NCI-H510A (cell line): ENCODE measurements at regions not wholly inside any gene's neighbourhood (a gene's known extent, or its start where the extent isn't known, plus 50 kb on each side); places are given as distances from the start of the nearest gene placed in this dataset.
"Not testable (repeated sequence)": the region's sequence is repeated elsewhere in the genome, so short reads cannot be mapped to it uniquely, and the experiment has no call there.

Source experiments
- DNase-seq: peaks from one replicate; lab custom pipeline; 2025; lab: John Stamatoyannopoulos, UW

DNA sequence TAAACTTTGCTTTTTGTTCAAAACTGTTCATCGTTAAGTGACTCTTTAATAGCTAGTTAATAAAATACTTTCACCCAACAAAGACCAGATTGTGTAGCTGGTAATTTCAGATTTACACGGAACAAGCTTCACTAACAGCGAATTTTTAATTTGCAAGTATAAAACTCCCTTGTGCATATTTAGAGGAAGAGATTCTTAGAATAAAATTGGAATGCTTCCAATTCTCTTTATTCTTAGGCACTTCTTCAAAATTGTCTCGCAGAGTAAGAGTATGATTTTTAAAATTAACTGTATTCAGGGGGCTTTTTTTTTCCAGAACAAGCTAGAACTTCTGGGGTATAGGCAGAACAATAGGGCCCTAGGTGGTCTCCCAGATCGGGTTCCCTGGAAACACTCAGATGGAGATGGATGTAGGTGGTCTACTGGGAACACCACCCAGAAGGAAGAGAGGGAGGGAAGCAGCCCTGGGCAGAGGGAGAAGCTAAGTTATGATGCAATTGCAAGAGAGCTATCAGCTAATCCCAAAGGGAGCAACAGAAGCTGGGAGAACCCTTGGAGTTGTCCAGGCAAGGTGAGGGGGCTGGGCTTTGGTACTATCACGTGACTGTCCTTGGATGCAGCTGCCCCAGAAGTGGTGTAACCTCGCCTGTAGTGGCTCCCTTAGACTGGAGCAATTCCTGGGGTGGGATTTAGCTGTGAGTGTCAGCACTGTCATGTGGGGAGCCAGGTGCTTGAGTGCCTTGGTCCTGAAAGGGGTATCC lies 151.7 kb upstream of the ASB18 start:
- DNase-seq: no peak

DNA sequence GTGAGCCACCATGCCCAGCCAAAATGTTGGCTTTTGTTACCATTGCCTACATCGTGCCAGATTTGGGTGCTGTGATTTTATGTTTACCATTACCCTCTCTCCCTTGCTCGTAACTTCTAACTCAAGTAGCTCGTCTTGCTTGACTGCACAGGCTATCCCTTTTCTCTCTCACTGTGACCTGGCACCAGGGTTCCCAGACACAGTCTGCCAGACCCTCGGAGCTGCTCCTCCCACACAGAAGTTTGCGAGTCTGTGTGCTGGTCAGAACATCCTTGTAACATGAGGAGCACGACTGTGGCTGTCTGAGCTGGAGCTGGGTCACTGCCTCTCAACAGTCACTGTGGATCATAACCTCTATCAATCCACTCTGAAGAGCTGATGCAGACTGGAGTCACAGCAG lies 152.5 kb upstream of the ACKR3 start:
- no peak for DNase-seq

DNA sequence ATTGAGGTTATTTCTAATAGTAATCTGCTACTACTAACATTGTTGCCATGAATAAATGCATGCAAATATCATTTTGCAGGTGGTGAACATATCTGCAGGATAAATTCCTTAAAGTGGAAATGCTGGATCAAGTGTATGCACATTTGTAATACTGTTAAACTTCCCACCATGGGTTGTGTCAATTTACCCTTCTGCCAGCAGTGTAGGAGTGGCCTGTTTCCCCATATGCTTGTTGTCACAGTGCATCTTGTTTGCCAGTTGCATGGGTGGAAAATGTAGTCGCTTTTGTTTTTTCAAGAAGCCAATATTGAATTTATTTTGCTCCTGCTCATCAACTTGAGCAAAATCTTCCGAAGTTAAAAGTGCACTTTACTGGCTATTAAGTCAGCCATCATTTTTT lies 139.0 kb upstream of the ACKR3 start:
- no peak for DNase-seq

DNA sequence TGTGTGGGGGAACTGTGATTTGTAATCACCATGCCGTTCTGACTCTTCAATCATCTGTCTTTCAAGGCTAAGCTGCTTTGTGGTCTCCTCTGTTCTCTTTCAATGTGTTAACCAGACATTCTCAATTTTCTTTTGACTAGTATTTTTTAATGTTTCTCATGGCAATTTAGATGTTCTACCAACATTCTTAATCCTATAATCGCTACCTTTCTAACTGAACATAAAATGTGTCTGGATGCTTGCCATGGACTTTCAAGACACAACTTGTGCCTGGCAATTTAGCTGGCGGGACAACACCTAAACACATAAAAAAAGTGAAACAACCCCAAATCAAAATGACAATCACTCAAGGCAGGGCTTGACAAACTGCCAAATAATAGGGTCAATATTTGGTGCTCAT lies 135.0 kb upstream of the ACKR3 start:
- DNase-seq: no peak

DNA sequence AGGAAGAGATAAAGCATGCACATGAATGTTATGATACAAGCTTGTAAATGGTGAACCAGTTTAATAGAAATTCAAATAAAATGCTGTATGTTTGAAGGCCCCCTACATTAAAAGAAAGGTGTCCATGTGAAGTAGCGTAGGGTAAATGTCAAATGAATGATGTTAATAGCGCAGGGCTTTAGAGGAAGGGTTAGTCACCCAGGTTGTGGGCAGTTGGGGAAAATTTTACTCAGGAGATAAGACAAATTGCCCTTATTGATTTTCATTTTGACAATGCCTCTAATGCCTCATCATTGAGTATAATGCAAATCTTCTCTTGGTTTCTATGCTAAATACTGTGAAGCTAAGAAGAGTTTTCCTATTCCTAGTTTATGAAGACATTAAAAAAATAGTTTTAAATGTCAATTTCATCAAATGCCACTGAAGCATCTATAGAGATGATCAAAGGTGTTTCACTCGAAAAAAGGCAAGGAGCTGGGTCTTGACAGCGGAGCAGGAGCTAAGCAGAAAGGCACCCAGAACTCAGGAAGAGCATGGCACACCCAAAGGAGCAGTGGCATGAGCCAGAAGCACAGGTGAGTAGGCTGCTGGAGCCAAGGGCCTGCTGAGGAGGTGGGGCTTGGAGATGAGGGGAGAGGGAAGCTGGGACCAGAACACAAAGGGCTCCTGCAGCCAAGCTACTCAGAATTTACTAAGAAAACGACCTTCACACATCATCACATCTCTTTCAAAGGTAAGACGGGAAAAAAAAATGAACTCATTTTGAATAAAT lies 129.3 kb upstream of the ACKR3 start:
- no peak for DNase-seq

DNA sequence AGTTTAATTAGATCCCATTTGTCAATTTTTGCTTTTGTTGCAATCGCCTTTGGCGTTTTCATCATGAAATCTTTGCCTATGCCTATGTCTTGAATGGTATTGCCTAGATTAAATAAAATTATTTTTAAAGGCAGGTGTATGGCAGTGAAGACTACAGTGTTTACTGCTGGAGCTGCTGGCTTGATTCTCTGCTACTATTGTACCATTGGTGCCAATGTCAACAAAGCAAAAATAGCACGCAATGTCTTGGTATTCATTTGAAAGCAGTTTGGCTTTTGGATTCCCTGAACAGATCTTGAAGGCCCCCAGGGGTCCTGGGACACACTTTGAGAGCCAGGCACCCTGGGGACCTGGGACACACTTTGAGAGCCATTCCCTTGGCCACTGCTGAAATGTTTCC lies 125.4 kb upstream of the ACKR3 start:
- DNase-seq: no peak

DNA sequence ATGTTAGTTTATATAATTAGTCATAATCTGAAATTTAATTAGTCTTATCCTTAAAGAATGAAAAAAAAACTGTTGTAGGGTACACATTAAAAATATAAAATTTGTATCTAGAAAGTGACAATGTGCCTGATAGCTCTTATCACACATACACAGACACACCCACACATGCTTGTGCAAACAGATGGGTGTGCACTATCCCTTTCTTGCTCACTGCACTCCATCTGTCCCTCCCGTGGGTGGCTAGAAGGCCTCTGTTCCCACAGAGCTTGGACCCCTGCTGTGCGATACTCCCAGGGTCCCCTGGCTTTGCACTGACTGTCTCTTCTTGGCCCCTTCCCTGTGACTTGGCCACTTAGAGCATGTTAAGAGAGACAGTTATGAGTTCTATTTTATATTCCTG lies 123.9 kb upstream of the ACKR3 start:
- no peak for DNase-seq

DNA sequence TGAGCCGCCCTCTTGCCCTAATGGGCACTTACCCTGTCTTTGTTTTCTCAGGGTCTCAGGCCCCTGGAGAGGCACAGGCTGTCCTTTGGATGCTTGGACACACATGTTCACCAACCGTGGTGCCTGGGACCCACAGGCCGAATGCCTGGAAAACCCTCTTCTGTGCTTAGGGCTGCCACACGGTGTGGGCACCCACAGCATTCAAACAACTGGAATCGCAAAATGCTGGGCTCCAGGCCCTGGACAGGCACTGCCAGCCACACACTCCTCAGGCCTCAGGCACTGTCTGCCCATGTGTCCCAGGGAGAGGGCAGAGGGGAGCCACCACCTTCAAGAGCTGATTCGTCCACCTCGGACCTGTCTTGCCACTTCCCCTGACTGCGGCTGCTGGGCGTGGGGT lies 123.1 kb upstream of the ACKR3 start:
- DNase-seq: no peak

DNA sequence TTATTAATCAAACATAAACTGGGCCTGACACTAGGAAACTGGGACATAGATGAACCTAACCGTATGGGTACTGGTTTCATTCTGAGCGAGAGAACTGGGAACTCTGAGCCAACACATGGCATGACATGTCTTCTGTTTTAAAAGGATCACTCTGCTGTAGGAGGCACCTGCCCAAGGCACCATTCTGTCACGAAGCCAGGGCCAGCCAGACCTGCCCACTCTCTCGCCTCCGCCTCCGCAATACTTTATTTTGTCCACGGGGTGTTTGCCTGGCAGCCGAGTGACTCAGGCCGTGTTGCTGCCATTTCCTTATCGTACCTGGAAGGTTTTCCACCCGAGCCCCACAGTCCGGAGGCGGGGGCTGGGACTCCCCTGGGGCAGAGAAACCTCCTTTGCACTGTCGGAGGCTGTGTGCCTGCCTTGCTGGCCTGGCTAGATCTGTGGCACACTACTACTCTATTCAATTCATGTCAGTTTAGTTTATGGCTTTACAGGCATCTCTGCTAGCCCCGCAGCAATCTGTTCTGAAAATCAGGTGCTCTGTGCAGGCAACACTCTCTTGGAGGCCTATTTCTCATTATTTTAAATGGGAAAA lies 120.4 kb upstream of the ACKR3 start:
- no peak for DNase-seq

DNA sequence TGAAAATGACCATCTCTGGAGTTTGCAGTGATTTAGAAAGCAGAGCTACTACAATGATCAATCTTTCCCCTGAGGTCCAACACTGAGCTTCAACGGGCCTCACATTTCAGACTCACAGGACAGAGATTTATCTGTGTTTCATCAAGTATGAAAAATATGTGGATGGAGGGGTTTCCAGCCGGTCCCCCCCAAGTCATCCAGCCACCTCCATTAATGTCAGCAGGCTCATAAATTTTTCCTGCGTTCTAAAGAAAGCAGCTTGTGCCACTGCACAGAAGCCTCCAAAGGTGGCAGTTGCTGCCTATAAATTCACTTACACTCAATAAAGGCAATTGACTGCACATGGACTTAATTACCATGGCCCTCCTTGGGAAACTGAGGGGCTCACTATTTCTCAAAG lies 117.4 kb upstream of the ACKR3 start:
- DNase-seq: no peak

DNA sequence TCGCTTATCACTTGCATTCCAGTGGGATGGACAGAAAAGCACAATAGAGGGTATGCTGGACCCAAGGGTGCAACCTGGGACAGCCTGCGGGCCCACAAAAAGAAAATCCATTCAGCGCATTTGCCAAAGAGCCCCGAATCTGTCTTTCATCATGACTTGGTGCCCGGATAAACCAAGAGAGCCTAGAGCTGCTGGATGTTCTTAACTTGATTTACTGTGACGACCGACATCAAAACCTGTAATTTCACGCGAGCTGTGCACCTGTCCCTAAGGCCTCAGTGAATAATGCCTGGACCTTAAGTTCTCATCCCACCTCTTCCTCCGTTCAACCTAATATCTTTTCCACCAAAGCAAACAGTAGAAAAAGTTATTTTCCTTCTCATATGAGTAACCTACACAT lies 115.5 kb upstream of the ACKR3 start:
- no peak for DNase-seq

DNA sequence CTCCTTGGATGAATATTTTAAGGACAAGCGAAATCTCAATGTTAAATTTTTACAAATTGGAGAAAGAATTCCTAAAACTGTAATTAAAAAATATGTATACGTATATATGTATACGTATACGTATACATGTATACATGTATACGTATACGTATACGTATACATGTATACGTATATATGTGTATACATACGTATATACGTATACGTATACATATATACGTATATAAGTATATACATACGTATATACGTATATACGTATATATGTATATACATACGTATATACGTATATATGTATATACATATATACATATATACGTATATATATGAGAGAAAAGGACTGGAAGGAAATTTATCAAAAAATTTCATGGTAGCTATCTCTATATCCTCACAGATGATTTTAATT lies 110.2 kb upstream of the ACKR3 start:
- DNase-seq: no peak

DNA sequence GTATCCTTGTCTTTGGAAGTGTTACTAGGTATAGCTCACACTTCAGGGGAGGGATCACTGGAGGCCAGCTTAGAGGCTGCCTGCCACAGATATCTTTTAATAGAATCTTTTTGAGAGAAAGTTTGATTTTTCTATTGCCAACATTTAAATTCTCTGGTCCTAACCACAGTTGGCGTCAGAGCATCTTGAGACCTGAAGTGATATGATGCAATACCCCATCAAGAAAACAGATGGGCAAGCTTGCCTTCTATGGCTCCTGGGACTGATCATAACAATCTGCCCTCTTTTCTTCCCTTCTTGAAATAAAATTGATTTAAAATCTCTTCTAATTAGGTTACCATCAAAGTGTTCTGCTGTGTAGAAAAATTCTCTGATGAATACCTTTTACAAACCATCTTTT lies 105.5 kb upstream of the ACKR3 start:
- no peak for DNase-seq

DNA sequence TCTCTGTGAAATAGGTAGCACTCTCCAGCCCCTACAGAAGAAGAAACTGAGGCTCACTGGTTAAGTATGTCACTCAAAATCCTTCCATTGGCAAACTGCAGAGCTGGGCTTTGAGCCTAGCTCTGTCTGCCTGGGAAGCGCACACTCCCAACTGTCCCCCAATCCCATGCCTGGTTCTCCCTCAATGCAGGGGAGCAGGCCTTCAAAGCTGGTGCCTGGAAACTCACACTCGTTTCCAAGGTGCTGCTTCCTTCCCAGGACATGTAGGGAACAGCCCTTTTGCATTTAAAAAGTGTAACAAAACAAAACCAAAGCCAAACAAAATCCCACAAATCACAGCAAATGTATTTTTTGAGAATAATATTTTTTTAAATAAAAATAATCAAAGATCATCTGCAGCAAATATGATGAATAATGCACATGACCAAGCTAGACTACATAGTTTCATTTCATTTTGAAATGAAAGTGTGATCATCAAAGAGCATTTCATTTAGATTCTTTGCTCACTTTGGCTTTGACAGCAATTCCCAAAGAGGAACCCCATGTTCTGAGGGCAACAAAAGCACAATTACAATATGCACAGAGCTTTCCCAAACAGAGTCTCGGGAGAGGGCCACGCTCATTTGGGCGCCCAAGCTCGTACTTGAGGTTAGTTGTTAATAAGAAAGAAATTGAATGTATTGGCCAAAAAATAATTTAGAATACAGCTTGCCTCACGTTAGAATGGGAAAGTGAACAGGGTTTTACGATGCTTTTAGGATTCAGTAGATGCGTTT lies 96.7 kb upstream of the ACKR3 start:
- DNase-seq: no peak

DNA sequence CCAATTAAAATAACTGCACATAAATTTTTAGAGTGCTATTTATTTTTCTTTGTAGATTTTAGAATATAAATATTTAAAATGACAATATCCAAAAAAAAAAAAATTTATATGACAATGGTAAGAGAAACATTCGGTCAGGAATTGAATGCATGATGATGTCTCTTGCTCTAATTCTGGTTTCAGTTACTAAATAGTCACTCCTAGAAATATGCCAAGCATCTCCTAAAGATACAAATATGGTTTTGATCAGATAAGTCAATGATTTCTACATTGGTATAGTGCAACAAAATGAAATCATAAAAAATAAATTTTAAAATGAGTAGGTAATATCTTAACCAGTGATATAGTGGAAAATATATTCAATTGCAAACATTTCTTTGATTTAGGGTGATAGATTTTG lies 95.9 kb upstream of the ACKR3 start:
- no peak for DNase-seq

DNA sequence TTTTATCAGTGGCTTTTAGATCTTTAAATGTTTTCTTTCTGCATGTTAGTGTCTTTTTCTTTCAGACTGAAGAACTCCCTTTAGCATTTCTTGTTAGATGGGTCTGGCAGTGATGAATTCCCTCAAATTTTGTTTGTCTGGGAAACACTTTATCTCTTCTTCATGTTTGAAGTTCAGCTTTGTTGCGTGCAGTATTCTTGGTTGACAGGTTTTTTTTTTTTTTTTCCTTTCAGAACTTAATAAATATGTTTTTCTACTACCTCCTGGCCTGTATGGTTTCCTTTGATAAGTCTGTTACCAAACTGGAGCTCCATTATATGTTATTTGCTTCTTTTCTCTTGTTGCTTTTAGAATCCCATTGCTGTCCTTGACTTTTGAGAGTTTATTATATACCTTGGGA lies 89.8 kb upstream of the ACKR3 start:
- DNase-seq: no peak

DNA sequence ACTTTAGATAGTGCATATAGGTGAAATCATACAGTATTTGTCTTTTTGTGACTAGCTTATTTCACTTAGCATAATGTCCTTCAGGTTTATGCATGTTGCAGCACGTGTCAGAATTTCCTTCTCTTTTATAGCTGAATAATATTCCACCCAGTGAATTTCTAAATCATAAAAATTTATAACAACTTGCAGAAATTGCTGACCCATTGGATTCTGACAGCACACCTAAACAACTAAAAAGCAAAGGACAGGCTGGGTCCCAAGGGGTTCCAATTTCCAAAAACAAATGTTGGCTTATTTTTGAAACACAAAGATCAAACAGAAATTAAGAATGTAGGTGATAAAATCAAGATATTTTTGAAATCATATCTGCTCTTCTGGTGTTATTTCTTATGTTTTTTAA lies 86.5 kb upstream of the ACKR3 start:
- DNase-seq: no peak

DNA sequence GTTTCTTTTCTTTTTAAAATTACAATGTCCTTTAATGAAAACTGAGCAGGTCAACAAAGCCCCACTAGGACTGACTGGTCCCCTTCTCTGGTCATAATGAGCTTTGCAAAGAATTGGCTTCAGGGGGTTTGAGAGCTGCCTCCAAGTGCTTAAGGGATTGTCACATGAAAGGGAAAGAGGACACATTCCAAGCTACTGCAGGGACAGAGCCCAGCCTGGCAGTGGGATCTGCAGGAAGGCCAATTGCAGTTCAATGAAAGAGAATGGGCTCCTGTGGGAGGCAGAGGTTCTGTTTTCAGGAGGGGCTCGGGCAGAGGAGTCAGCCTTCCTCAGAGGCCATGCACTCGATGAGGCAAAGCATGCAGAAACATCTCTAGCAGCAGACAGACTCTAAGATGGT lies 84.1 kb upstream of the ACKR3 start:
- DNase-seq: no peak

DNA sequence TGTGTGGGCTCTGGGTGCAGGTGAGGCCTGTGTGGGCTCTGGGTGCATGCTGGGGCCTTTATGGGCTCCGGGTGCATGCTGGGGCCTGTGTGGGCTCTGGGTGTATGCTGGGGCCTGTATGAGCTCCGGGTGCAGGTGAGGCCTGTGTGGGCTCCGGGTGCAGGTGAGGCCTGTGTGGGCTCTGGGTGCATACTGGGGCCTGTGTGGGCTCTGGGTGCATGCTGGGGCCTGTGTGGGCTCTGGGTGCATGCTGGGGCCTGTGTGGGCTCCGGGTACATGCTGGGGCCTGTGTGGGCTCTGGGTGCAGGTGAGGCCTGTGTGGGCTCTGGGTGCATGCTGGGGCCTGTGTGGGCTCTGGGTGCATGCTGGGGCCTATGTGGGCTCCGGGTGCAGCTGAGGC lies 80.5 kb upstream of the ACKR3 start:
- DNase-seq: not testable (repeated sequence)

DNA sequence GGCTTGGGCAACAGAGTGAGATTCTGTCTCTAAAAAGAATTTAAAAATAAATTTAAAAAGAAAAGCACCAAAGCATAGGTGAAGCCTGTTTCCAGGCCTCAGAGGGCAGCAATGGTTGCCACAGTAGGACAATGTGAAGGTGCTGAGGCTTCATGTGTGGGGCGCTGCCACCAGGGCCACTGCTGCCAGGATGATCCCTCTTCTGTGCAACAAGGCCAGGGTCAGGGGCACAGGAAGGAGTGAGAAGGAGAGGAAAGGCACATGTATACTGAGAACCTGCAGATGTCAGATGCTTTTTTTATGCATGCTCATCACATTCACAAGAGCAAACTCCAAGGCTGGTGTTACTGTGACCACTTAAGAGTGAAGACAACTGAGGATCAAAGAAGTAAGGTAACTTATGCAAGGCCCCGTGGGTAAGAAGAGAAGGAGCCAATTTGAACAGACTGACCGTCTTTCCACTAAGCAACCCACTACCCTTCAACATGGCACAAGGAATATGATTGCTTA lies 79.7 kb upstream of the ACKR3 start:
- no peak for DNase-seq

DNA sequence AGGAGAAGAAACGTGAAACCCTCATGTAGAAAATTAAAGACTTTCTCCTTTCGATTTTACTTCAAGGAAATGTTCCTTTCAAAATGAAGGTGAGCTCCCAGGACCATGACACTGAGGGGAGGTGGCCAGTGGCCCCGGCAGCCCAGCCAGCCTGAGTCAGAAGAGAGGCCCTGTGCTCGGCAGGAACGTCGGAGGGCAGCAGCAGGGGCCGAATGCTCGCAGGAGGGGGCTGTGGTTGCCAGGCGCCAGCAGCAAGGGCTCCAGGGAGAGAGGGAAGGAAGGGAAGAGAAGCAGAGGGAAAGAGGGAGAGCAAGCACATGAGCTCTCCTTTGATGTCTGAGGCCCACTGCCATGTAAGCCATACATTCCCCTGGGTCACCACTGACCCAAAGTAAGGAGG lies 73.3 kb upstream of the ACKR3 start:
- DNase-seq: no peak

DNA sequence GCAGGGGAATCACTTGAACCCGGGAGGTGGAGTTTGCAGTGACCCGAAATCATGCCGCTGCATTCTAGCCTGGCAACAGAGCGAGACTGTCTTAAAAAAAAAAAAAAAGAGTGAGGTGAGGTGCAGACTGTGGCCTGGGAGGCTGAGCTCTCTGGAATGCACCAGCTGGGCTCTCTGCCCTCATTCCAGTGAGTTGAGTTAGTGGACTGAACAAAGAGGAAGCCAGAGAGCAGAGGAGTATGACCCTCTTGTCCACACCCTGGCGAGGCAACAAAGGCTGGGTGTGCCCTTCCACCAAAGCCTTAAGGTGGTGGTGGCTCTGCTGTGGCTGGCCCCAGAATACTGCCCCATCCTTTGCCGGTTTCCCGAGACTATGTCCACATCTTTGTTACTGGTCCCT lies 71.3 kb upstream of the ACKR3 start:
- no peak for DNase-seq
